Ishikawa (cell line): ENCODE measurements at regions not wholly inside any gene's neighbourhood (a gene's known extent, or its start where the extent isn't known, plus 50 kb on each side); places are given as distances from the start of the nearest gene placed in this dataset.

Experiments used
- CEBPB ChIP-seq: IDR thresholded peaks from 2 replicates; pipeline ENCODE4 v1.6.1; 2012
- CREB1 ChIP-seq: IDR thresholded peaks from 2 replicates; pipeline ENCODE4 v1.6.1; 2012; ENCODE audit warnings: low read depth
- EGR1 ChIP-seq: IDR thresholded peaks from 2 replicates; pipeline ENCODE4 v1.6.1; 2012
- EP300 ChIP-seq: IDR thresholded peaks from 2 replicates; pipeline ENCODE4 v1.6.1; 2012; ENCODE audit warnings: borderline replicate concordance
- FOXM1 ChIP-seq: IDR thresholded peaks from 2 replicates; pipeline ENCODE4 v1.6.1; 2012; ENCODE audit warnings: low read depth, borderline replicate concordance
- MAX ChIP-seq: IDR thresholded peaks from 2 replicates; pipeline ENCODE4 v1.6.1; 2012
- NFIC ChIP-seq: IDR thresholded peaks from 2 replicates; pipeline ENCODE4 v1.6.1; 2012
- RAD21 ChIP-seq: IDR thresholded peaks from 2 replicates; pipeline ENCODE4 v1.6.1; 2012; ENCODE audit warnings: low read depth
- REST ChIP-seq: IDR thresholded peaks from 2 replicates; pipeline ENCODE4 v1.6.1; 2012; ENCODE audit warnings: low read depth, mild to moderate bottlenecking
- TAF1 ChIP-seq: IDR thresholded peaks from 2 replicates; pipeline ENCODE4 v1.6.1; 2012; ENCODE audit warnings: low read depth, mild to moderate bottlenecking
- TCF12 ChIP-seq: IDR thresholded peaks from 2 replicates; pipeline ENCODE4 v1.6.1; 2012; ENCODE audit warnings: low read depth
- TEAD4 ChIP-seq: IDR thresholded peaks from 2 replicates; pipeline ENCODE4 v1.6.1; 2012
- USF1 ChIP-seq: IDR thresholded peaks from 2 replicates; pipeline ENCODE4 v1.6.1; 2012
- YY1 ChIP-seq: IDR thresholded peaks from 2 replicates; pipeline ENCODE4 v1.6.1; 2012; ENCODE audit warnings: low read depth
- ZBTB7A ChIP-seq: IDR thresholded peaks from 2 replicates; pipeline ENCODE4 v1.6.1; 2012; ENCODE audit warnings: low read depth

- TF ChIP-seq FOXM1 = no peak
- no peak for TF ChIP-seq RAD21
- TF ChIP-seq NFIC = no peak
- no peak for TF ChIP-seq TCF12
- no peak for TF ChIP-seq ZBTB7A
Measured at GRCh38 chr4:4762300-4762699, 97.2 kb upstream of the MSX1 start.

GRCh38 chr4:4761128-4761982 is 98.1 kb upstream of the MSX1 start:
- TF ChIP-seq ZBTB7A = no peak
- peak; percentile 47; the same call in 1 of the 2 replicates for TF ChIP-seq RAD21
- no peak for TF ChIP-seq TEAD4
- no peak for TF ChIP-seq NFIC

- TF ChIP-seq ZBTB7A = no peak
- TF ChIP-seq YY1 = no peak
- TF ChIP-seq CEBPB = no peak
- TF ChIP-seq FOXM1 = no peak
- TF ChIP-seq MAX = no peak
- TF ChIP-seq TCF12 = no peak
- no peak for TF ChIP-seq EP300
- no peak for TF ChIP-seq TEAD4
- no peak for TF ChIP-seq REST
- TF ChIP-seq USF1 = no peak
- TF ChIP-seq NFIC = no peak
- TF ChIP-seq CREB1 = no peak
- TF ChIP-seq EGR1 = no peak
- TF ChIP-seq RAD21 = no peak
- no peak for TF ChIP-seq TAF1
Measured at GRCh38 chr4:4759883-4760282, 99.6 kb upstream of the MSX1 start.

GRCh38 chr4:4759232-4759631 is 100.2 kb upstream of the MSX1 start:
- TF ChIP-seq TCF12 = no peak
- TF ChIP-seq FOXM1 = no peak
- TF ChIP-seq REST = no peak
- no peak for TF ChIP-seq ZBTB7A
- no peak for TF ChIP-seq YY1
- no peak for TF ChIP-seq EGR1
- TF ChIP-seq NFIC = no peak
- TF ChIP-seq CEBPB = no peak
- no peak for TF ChIP-seq TEAD4
- no peak for TF ChIP-seq MAX
- TF ChIP-seq CREB1 = no peak
- no peak for TF ChIP-seq TAF1
- no peak for TF ChIP-seq EP300
- TF ChIP-seq RAD21 = no peak
- no peak for TF ChIP-seq USF1

GRCh38 chr4:4758681-4759080 is 100.8 kb upstream of the MSX1 start:
- no peak for TF ChIP-seq TEAD4
- TF ChIP-seq CREB1 = no peak
- no peak for TF ChIP-seq CEBPB
- no peak for TF ChIP-seq REST
- no peak for TF ChIP-seq EGR1
- no peak for TF ChIP-seq TCF12
- no peak for TF ChIP-seq YY1
- TF ChIP-seq ZBTB7A = no peak
- no peak for TF ChIP-seq USF1
- no peak for TF ChIP-seq NFIC
- no peak for TF ChIP-seq MAX
- TF ChIP-seq EP300 = no peak
- no peak for TF ChIP-seq TAF1
